ENCODE measurements at regions not wholly inside any gene's neighbourhood (a gene's known extent, or its start where the extent isn't known, plus 50 kb on each side); places are given as distances from the start of the nearest gene placed in this dataset.
"Not testable (repeated sequence)": the region's sequence is repeated elsewhere in the genome, so short reads cannot be mapped to it uniquely, and the experiment has no call there.

- H3K9me3 ChIP-seq, result peaks cover 0 to 3% (median 0%) of the 10 kb centered on the region in 8 donors
- H3K27ac ChIP-seq, result no peak overlapping the region
- H3K27me3 ChIP-seq (replicated peaks in 1 of 7), result peaks cover 0 to 8% (median 0%) of the 10 kb centered on the region in 7 donors
- no peak for DNase-seq
- H3K4me3 ChIP-seq, result no peak overlapping the region
- no peaks in the 10 kb centered on the region for H3K4me1 ChIP-seq
- 65 to 83% (median 78%) methylated on average over 5 of the region's 5 CpGs for WGBS, 5 donors
- TF ChIP-seq POLR2A (IDR thresholded peaks at IDR 0.05), result no peak
- no peak for TF ChIP-seq CTCF (IDR thresholded peaks at IDR 0.05 in 8 of 11, conservative IDR thresholded peaks at IDR 0.05 in 3 of 11)
- TF ChIP-seq POLR2AphosphoS5 (IDR thresholded peaks at IDR 0.05), result no peak
- no peaks in the 10 kb centered on the region for H3K36me3 ChIP-seq
- intact Hi-C loops (cut with DNase I; ENCODE audit: low total_unique reads), result no loop called here
Observed at GRCh38 chr5:72702881-72703434, 113.5 kb upstream of the TNPO1 start.

GRCh38 chr5:72702105-72702504 lies 114.4 kb upstream of the TNPO1 start:
- H3K36me3 ChIP-seq; H3K27me3 ChIP-seq (replicated peaks in 1 of 7); H3K4me1 ChIP-seq; H3K4me3 ChIP-seq; H3K27ac ChIP-seq; H3K9me3 ChIP-seq; intact Hi-C loops (cut with DNase I; ENCODE audit: low total_unique reads); DNase-seq: not testable (repeated sequence)

- peaks cover 0 to 3% (median 0%) of the 10 kb centered on the region in 8 donors for H3K9me3 ChIP-seq
- TF ChIP-seq POLR2AphosphoS5 (IDR thresholded peaks at IDR 0.05) (no peak), POLR2A (IDR thresholded peaks at IDR 0.05) (no peak), CTCF (IDR thresholded peaks at IDR 0.05 in 8 of 11, conservative IDR thresholded peaks at IDR 0.05 in 3 of 11) (no peak)
- 58 to 68% (median 64%) methylated on average over 4 of the region's 4 CpGs for WGBS, 5 donors
Observed at GRCh38 chr5:72698481-72698880, 118.0 kb upstream of the TNPO1 start.

DNA sequence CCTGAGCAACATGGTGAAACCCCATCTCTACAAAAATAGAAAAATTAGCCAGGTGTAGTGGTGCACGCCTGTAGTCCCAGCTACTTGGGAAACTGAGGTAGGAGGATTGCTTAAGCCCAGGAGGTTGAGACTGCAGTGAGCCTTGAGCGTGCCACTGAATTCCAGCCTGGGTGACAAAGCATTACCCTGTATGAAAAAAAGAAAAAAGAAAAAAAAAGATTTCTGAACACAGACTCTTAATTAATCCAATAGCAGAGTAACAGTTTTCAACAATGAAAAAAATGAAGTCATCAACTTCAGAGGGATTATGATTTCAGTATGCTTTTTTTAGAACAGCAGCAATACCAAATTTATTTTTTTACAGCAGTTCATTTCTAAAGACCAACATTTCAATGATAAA lies 118.8 kb upstream of the TNPO1 start:
- Histone ChIP-seq H3K4me3 (no peak overlapping the region), H3K4me1 (no peaks in the 10 kb centered on the region), H3K27me3 (replicated peaks in 1 of 7) (peaks cover 0 to 5% (median 0%) of the 10 kb centered on the region in 7 donors), H3K36me3 (no peaks in the 10 kb centered on the region), H3K9me3 (peaks cover 0 to 3% (median 0%) of the 10 kb centered on the region in 8 donors), H3K27ac (no peak overlapping the region)
- TF ChIP-seq POLR2A (IDR thresholded peaks at IDR 0.05), result no peak
- DNase-seq, result no peak
- intact Hi-C loops (cut with DNase I; ENCODE audit: low total_unique reads), result no loop called here
- 92 to 98% (median 94%) methylated on average over 2 of the region's 2 CpGs for WGBS, 5 donors

More at GRCh38 chr5:72698481-72698880, 118.0 kb upstream of the TNPO1 start:
- Histone ChIP-seq H3K27me3 (replicated peaks in 1 of 7) (no peaks in the 10 kb centered on the region), H3K4me1 (no peaks in the 10 kb centered on the region), H3K36me3 (no peaks in the 10 kb centered on the region), H3K27ac (no peak overlapping the region), H3K4me3 (no peak overlapping the region)
- intact Hi-C loops (cut with DNase I; ENCODE audit: low total_unique reads), result no loop called here
- no peak for DNase-seq

- no peak for DNase-seq
- TF ChIP-seq POLR2AphosphoS5 (IDR thresholded peaks at IDR 0.05) (no peak), CTCF (IDR thresholded peaks at IDR 0.05 in 8 of 11, conservative IDR thresholded peaks at IDR 0.05 in 3 of 11) (no peak), POLR2A (IDR thresholded peaks at IDR 0.05) (no peak)
- intact Hi-C loops (cut with DNase I; ENCODE audit: low total_unique reads), result no loop called here
Observed at GRCh38 chr5:72695659-72696058, 120.8 kb upstream of the TNPO1 start.

More at GRCh38 chr5:72695659-72696058, 120.8 kb upstream of the TNPO1 start:
- H3K9me3 ChIP-seq, result no peaks in the 10 kb centered on the region
- no peak overlapping the region for H3K4me3 ChIP-seq
- no peak overlapping the region for H3K27ac ChIP-seq
- no peaks in the 10 kb centered on the region for H3K36me3 ChIP-seq
- H3K4me1 ChIP-seq, result no peaks in the 10 kb centered on the region
- H3K27me3 ChIP-seq (replicated peaks in 1 of 7), result peaks cover 0 to 16% (median 0%) of the 10 kb centered on the region in 7 donors
